GM19240 (cell line): ENCODE measurements at regions not wholly inside any gene's neighbourhood (a gene's known extent, or its start where the extent isn't known, plus 50 kb on each side); places are given as distances from the start of the nearest gene placed in this dataset.
"Not testable (repeated sequence)": the region's sequence is repeated elsewhere in the genome, so short reads cannot be mapped to it uniquely, and the experiment has no call there.

Experiments
- DNase-seq: peaks from one replicate; pipeline ENCODE4 v3.0.0; 2011; ENCODE audit warnings: low spot score; ENCODE audit not compliant: insufficient read length

GRCh38 chr7:131683536-131684125 is 127.2 kb upstream of the PODXL start:
- DNase-seq: no peak

DNA sequence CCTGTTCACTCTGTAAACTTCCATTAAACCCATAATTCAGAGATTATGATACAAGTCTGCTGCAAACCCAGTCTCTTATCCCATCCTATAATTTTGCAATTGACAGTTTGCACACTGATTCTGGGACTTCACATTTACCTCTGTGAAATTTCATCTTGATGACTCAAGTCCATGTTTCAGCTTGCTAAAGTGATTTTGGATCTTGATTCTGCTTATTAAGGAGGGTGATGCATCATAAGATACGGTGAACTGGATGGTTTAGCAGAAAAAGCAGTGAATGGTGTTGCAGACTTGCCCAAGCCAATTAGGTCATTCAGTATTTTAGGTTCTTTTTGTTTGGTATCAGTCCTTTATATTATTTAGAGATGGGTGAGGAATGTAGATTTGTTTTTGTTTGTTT is 125.5 kb upstream of the PODXL start:
- DNase-seq: no peak

GRCh38 chr7:131679071-131679470 is 122.6 kb upstream of the PODXL start:
- DNase-seq: not testable (repeated sequence)

GRCh38 chr7:131676850-131677249 is 120.4 kb upstream of the PODXL start:
- DNase-seq: not testable (repeated sequence)

DNA sequence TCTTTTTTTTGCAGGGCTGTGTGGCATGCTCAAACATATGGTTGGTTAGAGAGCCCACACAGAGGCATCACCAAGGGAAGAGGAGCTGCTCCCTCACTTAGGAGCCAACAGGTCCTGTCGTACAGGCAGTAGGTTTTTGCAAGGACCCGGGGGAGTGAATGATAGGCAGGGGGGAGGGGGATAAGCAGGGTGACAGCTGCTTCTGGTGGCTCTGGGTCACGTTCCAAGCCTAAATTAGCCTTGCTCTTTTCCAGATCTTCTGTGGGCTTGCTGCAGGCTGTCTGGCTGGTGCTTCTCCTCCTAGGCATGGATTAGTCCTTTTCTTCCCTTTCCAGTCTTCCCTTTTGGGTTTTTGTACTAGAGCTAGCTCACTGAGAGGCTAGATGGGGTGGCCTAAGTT is 117.7 kb upstream of the PODXL start:
- no peak for DNase-seq

- DNase-seq: no peak
Observed at GRCh38 chr7:131673576-131673975, 117.1 kb upstream of the PODXL start.

GRCh38 chr7:131670406-131670805 is 114.0 kb upstream of the PODXL start:
- DNase-seq: no peak

DNA sequence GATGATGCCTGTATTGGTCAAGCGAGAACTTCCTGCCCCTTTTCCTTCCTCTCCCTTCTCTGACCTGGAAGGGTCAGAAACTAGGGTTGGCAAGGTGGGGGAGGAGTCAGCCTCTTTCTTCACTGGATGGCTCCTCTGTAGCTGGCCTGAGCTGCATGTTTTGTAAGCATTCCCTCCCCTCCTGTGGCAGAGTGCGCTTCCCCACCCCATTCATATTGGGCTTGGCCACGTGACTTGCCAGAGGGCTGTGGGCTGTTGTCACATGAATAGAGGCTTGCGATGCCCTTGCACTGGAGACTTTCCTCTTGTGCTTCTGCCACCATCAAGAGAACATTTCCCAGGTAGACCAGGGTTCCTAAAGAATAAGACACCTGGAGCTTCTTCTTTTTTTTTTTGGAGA is 111.3 kb upstream of the PODXL start:
- no peak for DNase-seq

DNA sequence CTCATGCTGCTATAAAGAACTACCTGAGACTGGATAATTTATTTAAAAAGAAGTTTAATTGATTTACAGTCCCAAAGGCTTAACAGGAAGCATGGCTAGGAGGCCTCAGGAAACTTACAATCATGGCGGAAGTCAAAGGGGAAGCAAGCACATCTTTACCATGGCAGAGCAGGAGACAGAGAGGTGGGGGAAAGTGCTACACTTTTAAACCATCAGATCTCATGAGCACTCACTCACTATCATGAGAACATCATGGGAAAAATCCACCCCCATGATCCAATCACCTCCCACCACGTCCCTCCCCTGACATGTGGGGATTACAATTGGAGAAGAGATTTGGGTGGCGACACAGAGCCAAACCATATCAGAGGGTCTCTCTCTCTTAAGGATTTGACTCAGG is 108.6 kb upstream of the PODXL start:
- no peak for DNase-seq

DNA sequence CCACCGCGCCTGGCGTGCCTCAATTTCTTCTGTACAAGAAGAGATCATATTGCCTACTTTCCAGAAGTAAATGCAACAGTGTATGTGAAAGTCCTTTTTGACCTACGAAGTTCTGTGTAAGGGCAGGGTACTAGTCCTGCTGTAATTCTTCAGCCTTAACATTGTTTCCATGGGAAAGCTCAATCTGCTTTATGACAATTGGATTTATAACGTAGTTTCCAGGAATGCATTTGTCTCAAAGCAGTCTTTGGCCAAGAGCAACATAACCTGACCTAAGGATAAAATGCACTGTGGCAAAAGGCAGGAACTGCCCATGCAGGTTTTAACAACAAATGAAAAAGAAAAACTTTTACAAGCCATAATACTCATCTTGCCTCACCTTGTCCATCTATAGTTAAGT is 108.1 kb upstream of the PODXL start:
- DNase-seq: no peak

- DNase-seq: not testable (repeated sequence)
Observed at GRCh38 chr7:131662301-131662873, 106.0 kb upstream of the PODXL start.

- no peak for DNase-seq
Observed at GRCh38 chr7:131657881-131658280, 101.5 kb upstream of the PODXL start.

- DNase-seq: no peak
Observed at GRCh38 chr7:131656980-131657723, 100.7 kb upstream of the PODXL start.

- no peak for DNase-seq
Observed at GRCh38 chr7:131655866-131656265, 99.4 kb upstream of the PODXL start.

GRCh38 chr7:131655447-131655846 is 99.0 kb upstream of the PODXL start:
- DNase-seq: no peak

DNA sequence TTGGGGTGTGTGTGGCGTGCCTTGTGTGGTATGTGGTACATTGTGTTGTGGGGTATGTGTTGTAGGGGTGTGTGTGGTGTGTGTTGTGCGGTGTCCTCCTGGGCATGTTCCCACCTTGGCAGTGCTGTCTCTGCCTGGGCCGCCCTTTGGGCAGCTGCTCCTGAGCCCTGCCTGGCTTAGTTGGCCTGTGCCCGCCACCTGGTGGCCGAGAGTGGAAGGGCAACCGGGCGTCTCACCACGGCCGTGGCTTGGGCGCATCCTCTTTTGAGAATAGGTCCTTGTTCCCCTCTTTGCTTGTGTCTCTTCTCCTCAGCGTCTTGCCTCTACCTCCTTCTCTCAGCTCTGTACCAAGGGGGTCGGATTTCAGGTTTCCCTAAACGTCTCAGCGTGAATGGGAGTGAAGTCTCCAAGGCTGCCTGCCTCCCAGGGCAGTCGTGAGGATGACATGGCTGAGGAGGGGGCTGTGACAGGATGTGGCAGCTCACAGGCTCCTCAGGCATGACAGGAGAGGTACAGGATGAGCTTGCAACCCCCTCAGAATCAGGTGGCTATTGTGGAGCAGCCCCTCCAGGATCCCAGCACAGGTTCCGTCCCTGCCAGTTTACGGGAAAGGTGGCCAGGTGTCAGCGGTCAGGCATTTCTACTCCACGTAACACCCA is 98.4 kb upstream of the PODXL start:
- peak; percentile 92 for DNase-seq

DNA sequence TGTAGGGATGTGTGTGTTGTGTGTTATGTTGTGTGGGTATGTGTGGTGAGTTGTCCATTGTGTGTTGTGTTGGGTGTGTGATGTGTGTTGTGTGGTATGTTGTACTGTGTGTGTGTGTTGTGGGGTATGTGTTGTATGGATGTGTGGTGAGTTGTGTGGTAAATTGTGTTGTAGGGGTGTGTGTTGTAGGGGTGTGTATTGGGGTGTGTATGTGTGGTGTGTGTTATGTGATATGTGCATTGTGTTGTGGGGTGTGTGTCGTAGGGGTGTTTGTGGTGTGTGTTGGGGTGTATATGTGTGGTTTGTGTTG is 97.8 kb upstream of the PODXL start:
- no peak for DNase-seq

DNA sequence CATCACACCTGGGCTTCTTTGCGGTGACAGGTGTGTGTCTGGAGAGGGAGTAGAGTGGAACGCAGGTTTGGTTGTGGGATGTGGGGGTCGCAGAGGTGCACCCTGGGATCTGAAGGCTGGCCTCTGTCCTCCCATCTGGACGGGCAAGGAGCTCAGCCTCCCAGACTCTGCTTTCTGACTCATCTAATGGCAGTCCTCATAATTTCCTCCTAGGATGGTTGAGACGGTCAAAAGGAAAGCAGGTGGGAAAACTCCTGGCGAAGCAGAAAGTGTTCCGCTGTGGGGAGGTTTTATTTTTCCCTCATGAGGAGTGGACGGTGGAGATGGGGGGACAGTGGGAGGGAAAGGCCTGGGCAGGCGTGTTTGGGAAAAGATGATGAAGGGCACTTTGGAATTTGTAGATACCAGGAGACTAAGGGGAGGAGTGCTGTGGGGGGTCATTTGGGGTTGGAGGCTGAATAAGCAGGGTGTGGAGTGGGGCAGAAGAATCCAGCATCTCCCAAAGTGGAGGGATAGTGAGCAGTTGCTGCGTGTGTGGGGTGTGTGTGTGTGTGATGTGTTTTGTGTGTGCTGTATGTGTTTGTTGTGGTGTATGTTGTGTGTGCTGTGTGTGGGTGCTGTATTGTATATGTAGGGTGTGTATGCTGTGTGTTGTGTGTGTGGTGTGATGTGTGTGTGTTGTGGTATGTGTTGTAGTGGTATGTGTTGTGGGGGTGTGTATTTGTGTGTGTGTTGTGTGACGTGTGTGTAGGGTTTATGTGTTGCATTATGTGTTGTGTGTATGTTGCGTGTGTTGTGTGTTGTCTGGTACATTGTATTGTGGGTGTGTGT is 97.2 kb upstream of the PODXL start:
- DNase-seq: no peak

DNA sequence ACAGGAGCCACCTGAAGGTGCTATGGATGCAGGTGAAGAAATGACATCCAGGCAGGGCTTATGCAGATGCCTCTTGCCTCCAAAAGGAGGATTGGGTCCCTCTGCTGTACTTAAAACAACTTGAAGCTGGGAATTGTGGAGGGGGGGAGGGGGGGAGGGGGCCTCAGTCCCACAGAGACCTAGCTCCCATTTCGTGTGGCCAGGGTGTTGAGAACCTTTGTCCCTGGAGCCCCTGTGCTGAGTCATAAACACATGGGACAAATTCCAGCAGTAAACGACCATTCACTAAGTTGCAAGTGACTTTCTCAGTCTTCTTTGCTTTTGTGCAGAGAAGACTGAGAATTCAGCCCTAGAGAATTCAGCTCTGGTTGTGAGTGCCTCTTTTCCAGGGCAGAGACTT is 96.5 kb upstream of the PODXL start:
- DNase-seq: no peak

- no peak for DNase-seq
Observed at GRCh38 chr7:131652194-131652593, 95.8 kb upstream of the PODXL start.

DNA sequence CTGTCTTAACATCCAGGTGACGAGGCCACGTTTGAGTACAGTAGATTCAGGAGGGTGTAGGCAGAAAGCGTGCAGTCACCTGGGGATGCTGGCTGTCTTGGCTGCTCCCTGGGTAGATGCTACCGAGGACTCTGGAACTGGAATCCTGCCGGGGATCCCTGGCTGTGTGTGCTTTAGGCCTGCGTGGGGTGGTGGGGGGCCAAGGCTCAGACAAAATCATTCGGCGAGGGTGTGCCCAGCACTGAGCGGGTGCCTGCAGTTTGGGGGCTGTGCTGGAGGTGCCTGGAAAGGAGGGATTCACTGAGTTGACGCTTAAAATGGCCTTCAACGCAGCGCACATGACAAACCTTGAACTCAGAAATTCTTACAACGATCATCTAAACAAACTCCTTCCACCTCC is 93.5 kb upstream of the PODXL start:
- no peak for DNase-seq
